ENCODE measurements at regions not wholly inside any gene's neighbourhood (a gene's known extent, or its start where the extent isn't known, plus 50 kb on each side); places are given as distances from the start of the nearest gene placed in this dataset.

- TF ChIP-seq, protein P1, sequence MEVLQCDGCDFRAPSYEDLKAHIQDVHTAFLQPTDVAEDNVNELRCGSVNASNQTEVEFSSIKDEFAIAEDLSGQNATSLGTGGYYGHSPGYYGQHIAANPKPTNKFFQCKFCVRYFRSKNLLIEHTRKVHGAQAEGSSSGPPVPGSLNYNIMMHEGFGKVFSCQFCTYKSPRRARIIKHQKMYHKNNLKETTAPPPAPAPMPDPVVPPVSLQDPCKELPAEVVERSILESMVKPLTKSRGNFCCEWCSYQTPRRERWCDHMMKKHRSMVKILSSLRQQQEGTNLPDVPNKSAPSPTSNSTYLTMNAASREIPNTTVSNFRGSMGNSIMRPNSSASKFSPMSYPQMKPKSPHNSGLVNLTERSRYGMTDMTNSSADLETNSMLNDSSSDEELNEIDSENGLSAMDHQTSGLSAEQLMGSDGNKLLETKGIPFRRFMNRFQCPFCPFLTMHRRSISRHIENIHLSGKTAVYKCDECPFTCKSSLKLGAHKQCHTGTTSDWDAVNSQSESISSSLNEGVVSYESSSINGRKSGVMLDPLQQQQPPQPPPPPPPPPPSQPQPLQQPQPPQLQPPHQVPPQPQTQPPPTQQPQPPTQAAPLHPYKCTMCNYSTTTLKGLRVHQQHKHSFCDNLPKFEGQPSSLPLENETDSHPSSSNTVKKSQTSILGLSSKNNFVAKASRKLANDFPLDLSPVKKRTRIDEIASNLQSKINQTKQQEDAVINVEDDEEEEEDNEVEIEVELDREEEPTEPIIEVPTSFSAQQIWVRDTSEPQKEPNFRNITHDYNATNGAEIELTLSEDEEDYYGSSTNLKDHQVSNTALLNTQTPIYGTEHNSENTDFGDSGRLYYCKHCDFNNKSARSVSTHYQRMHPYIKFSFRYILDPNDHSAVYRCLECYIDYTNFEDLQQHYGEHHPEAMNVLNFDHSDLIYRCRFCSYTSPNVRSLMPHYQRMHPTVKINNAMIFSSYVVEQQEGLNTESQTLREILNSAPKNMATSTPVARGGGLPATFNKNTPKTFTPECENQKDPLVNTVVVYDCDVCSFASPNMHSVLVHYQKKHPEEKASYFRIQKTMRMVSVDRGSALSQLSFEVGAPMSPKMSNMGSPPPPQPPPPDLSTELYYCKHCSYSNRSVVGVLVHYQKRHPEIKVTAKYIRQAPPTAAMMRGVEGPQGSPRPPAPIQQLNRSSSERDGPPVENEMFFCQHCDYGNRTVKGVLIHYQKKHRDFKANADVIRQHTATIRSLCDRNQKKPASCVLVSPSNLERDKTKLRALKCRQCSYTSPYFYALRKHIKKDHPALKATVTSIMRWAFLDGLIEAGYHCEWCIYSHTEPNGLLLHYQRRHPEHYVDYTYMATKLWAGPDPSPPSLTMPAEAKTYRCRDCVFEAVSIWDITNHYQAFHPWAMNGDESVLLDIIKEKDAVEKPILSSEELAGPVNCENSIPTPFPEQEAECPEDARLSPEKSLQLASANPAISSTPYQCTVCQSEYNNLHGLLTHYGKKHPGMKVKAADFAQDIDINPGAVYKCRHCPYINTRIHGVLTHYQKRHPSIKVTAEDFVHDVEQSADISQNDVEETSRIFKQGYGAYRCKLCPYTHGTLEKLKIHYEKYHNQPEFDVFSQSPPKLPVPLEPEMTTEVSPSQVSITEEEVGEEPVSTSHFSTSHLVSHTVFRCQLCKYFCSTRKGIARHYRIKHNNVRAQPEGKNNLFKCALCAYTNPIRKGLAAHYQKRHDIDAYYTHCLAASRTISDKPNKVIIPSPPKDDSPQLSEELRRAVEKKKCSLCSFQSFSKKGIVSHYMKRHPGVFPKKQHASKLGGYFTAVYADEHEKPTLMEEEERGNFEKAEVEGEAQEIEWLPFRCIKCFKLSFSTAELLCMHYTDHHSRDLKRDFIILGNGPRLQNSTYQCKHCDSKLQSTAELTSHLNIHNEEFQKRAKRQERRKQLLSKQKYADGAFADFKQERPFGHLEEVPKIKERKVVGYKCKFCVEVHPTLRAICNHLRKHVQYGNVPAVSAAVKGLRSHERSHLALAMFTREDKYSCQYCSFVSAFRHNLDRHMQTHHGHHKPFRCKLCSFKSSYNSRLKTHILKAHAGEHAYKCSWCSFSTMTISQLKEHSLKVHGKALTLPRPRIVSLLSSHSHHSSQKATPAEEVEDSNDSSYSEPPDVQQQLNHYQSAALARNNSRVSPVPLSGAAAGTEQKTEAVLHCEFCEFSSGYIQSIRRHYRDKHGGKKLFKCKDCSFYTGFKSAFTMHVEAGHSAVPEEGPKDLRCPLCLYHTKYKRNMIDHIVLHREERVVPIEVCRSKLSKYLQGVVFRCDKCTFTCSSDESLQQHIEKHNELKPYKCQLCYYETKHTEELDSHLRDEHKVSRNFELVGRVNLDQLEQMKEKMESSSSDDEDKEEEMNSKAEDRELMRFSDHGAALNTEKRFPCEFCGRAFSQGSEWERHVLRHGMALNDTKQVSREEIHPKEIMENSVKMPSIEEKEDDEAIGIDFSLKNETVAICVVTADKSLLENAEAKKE (CRISPR knock-in tag; IDR thresholded peaks at IDR 0.05): no peak
- TF ChIP-seq JUNB (IDR thresholded peaks at IDR 0.05; ENCODE audit: unreplicated experiment): no peak
- TF ChIP-seq EZH2phosphoT487 (IDR thresholded peaks at IDR 0.05; ENCODE audit: unreplicated experiment): no peak
- TF ChIP-seq ZNF331 (CRISPR knock-in tag; IDR thresholded peaks at IDR 0.05; ENCODE audit: low read depth): no peak
These were observed 462.1 kb downstream of the C3orf38 start (continued) for GRCh38 chr3:88611826-88612326.

GRCh38 chr3:88616413-88616812 lies 466.7 kb downstream of the C3orf38 start:
- H3K9me2 ChIP-seq (ENCODE audit: insufficient read depth): no peaks in the 10 kb centered on the region
- H3K36me3 ChIP-seq (ENCODE audit: insufficient read depth): no peaks in the 10 kb centered on the region
- no peaks in the 10 kb centered on the region for H3K9me3 Mint-ChIP-seq
- H3K4me1 Mint-ChIP-seq: peaks cover 14% of the 10 kb centered on the region; the same call in 2 of the 3 replicates
- no peaks in the 10 kb centered on the region for H3K27me3 Mint-ChIP-seq (ENCODE audit: insufficient read depth, low read depth, poor library complexity)
- H2AFZ ChIP-seq: no peak overlapping the region; the same call in 1 of the 2 replicates
- H4K20me1 ChIP-seq (replicated peaks; ENCODE audit: insufficient read depth): no peaks in the 10 kb centered on the region
- H3K27me3 ChIP-seq (ENCODE audit: insufficient read depth): no peaks in the 10 kb centered on the region
- H3K36me3 Mint-ChIP-seq (ENCODE audit: low read depth): no peaks in the 10 kb centered on the region
- H3K27ac ChIP-seq (ENCODE audit: low read depth): no peak overlapping the region
- H3K4me3 Mint-ChIP-seq: no peak overlapping the region
- H3K27ac Mint-ChIP-seq: no peak overlapping the region
- H3K4me3 ChIP-seq: no peak overlapping the region
- no peak overlapping the region for H3K4me2 ChIP-seq
- no peak for ATAC-seq
- no peaks in the 10 kb centered on the region for H3F3A ChIP-seq (replicated peaks; ENCODE audit: low read depth)
- DNase-seq (ENCODE audit: low spot score): no peak
- H3K79me2 ChIP-seq (replicated peaks; ENCODE audit: insufficient read depth): no peaks in the 10 kb centered on the region
- no peaks in the 10 kb centered on the region for H3K4me1 ChIP-seq (ENCODE audit: insufficient read depth)
- TF ChIP-seq EZH2phosphoT487 (IDR thresholded peaks at IDR 0.05; ENCODE audit: unreplicated experiment): no peak
- no peak for TF ChIP-seq POLR2AphosphoS5 (IDR thresholded peaks at IDR 0.05; ENCODE audit: low read depth)
- TF ChIP-seq, protein P2, sequence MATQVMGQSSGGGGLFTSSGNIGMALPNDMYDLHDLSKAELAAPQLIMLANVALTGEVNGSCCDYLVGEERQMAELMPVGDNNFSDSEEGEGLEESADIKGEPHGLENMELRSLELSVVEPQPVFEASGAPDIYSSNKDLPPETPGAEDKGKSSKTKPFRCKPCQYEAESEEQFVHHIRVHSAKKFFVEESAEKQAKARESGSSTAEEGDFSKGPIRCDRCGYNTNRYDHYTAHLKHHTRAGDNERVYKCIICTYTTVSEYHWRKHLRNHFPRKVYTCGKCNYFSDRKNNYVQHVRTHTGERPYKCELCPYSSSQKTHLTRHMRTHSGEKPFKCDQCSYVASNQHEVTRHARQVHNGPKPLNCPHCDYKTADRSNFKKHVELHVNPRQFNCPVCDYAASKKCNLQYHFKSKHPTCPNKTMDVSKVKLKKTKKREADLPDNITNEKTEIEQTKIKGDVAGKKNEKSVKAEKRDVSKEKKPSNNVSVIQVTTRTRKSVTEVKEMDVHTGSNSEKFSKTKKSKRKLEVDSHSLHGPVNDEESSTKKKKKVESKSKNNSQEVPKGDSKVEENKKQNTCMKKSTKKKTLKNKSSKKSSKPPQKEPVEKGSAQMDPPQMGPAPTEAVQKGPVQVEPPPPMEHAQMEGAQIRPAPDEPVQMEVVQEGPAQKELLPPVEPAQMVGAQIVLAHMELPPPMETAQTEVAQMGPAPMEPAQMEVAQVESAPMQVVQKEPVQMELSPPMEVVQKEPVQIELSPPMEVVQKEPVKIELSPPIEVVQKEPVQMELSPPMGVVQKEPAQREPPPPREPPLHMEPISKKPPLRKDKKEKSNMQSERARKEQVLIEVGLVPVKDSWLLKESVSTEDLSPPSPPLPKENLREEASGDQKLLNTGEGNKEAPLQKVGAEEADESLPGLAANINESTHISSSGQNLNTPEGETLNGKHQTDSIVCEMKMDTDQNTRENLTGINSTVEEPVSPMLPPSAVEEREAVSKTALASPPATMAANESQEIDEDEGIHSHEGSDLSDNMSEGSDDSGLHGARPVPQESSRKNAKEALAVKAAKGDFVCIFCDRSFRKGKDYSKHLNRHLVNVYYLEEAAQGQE (IDR thresholded peaks at IDR 0.05; ENCODE audit: unreplicated experiment): no peak
- no peak for TF ChIP-seq STAT1 (IDR thresholded peaks at IDR 0.05; ENCODE audit: unreplicated experiment)
- TF ChIP-seq, protein P3, sequence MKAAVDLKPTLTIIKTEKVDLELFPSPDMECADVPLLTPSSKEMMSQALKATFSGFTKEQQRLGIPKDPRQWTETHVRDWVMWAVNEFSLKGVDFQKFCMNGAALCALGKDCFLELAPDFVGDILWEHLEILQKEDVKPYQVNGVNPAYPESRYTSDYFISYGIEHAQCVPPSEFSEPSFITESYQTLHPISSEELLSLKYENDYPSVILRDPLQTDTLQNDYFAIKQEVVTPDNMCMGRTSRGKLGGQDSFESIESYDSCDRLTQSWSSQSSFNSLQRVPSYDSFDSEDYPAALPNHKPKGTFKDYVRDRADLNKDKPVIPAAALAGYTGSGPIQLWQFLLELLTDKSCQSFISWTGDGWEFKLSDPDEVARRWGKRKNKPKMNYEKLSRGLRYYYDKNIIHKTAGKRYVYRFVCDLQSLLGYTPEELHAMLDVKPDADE (IDR thresholded peaks at IDR 0.05): no peak
- TF ChIP-seq ZNF331 (CRISPR knock-in tag; IDR thresholded peaks at IDR 0.05; ENCODE audit: low read depth): no peak

Measured in GM23338 (cell line).